ENCODE measurements at regions not wholly inside any gene's neighbourhood (a gene's known extent, or its start where the extent isn't known, plus 50 kb on each side); places are given as distances from the start of the nearest gene placed in this dataset.

DNA sequence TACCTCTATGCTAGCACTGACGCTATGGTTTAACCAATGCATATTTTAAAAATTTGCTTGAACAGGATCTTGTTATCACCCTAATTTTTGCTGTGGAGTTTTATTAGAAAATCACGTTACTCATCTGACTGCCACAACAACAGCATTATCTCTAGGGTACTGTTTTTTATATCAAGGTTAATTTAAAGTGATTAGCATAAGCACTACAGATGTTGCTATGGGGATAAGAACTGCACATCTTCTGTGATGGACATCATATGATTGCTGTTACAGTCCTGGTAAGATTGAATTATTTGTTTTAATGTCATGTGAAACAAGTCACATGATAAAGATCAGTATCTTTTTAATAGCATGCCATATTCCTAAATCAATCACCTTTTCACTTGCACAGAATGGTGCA lies 492.2 kb upstream of the ROBO2 start:
- no peak for FAIRE-seq

DNA sequence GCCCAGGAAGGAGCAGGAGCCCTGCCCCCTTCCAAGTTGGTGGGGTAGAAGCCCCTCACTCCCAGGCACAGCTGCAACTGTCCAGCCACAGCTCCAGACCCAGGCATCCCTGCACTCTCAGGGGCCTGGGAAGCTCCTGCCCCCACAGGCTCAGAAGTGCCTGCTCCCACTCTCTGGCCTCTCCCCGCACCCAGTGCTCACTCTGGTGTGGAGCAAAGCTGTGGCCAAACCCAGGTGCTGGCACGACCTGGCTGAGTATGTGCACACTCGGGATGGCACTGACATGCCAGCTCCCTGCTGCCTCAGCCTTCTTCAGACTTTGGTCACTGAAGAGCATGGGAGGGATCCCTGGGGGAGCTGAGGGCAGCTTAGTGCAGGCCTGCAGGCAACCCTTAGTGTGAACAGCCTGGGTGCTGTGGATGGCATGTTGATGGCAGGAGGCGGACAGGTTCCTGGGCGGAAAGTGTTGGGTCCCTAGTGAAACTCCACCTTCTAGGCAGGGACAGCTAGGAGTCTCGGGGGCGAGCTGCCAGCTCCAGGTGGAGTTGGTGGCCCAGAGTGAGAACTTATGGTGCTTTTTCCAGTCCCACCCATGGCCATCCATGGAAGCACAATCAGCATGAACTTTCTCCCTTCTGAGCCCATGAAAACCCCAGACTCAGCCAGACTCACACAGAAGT lies 489.2 kb upstream of the ROBO2 start:
- FAIRE-seq, result no peak

DNA sequence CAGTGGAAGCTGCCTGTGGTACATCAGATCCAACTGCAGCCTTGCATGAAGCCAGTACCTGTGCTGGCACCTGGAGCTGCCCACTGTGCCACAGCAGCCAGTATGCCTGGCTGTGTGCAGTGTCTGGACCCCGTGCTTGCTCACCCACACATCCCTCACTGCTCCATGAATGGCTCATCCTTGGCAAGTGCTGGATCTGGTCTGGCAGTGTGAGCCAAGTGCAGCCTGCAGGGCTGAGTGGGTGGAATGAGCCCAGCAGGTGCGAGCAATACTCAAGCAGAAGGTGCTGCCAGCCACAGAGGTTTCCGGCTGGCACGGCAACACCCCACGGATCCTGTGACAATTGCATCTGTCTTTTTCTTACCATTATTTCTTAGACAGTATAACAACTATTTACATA lies 488.2 kb upstream of the ROBO2 start:
- FAIRE-seq, result no peak

DNA sequence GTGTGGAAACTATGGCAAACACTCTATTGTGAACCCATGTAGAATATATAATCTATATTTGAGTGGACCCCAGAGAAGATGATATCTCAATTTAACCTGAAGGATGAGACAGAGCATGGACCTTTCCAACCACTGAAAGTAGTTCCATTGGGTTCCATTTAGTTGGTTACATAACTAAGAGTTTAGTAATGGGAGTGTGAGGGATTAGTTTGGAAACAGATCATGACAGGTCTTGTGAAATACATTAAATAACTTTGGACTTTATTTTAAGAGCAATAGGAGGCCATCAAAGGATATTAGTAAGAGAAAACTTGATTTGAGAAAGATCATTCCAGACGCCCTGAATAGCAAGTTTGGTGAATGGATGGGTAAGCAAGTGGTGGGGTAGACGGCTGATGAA lies 487.2 kb upstream of the ROBO2 start:
- no peak for FAIRE-seq

DNA sequence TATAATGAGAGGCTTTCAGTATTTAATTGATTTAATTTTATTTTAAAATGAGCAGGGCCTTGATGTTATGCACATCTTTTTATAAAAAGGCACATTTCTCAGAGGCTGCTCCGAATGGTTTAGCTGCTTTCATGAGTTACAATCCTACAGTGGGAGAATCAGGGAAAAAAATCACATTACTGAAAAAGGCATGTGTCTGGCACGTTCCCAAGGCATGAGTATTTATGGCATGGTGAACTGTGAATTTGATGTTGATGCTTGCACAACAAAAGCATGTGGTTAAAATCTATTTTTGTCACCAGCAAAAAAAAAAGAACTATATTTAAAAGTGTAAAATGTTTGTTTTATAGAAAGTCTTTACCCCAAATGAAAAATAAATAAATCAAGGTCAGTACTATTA lies 485.2 kb upstream of the ROBO2 start:
- FAIRE-seq, result no peak

DNA sequence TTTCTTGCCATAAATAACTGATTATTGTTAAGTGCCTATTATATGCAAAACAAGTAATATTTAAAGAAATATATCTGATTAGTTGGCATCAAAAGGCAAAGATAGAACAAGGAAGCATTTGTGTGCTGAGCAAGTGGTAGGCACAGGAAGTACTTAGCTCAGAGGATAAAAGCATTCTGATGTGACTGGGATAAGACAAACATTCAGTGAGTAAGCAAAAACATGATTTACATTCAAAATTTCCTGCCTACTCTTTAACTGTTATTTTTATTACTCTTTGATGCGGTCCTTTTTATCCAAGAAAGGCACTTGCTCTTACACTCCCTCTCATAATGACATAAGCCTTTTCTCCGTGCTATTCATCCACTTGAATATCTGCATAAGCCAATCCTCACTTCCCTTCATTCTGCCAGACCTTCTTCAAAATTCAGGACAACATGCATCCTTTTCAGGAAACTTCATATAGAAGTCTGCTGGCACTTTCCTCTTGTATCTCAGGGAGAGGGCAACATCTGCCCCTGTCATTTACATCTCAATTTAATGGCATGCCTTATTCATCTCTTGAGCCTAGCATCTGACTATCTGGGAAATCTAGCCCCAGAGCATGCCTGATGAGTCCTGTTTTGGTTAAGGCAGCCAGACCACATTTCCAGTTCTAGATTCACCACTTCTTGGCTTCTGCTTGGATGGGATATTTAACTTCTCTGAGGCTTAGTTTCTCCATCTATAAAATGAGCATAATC lies 478.2 kb upstream of the ROBO2 start:
- no peak for FAIRE-seq

DNA sequence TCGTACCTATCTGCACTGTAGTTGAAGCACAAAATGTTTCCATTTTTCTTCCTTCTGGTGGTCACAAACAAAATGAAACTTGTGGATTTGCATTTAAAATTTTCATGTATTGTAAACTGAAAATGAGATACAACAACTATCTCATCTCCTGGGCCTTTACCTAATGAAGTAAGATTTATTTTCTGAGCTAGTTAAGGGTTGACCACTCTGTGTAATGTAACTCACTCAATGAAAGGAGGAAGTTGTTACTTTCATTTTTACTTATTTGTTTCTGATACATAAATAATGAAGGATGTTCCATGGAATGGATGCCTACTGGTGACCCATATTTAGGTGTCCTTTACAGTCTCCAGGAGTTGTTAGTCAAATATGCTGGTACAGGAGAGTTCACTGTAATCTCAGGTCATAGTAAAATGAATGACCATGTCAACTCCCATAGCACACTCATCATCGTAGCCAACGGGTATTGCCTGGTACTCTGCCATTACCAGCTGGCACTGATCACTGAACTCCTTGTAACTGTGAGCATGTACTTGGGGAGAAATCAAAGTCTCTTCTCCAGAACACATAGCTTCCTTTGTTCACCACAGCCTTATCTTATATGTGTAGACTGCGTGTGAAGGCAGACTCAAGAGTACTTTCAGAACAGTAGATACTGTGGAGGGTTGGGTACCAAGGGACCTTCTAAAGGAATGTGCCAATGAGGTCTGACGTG lies 474.2 kb upstream of the ROBO2 start:
- FAIRE-seq, result no peak

DNA sequence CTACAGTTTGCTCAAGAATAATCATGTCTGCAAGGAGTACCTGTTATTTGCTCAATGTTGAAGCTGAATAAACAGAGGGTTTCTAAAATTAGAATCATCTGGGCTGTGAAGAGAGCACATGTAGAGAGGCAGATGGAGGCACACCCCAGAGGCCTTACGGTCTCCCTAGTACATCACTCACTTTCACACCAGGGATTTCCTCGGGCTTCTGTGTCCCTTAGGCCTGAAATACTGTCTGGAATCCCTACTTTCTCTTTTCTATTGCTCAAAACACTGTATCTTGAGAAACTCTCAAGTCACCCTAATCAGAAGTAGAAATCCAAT lies 473.7 kb upstream of the ROBO2 start:
- no peak for FAIRE-seq

DNA sequence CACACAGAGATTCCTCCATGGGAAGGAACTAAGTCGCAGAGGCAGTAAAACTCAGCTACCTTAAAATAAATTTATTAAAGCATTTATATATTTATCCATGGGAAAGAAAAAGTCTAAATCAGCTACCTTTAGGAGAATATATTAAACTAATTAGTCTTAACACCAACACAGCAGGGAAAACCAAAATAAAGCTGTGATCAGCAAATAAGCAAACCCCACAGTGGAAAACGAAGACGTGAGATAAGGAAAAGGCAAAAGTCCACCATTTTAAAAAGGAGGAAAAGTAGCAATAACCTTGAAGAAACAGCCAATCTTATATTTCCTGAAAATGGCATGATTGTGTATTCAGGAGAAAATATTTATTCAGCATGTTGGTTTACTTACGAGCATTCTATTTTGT lies 473.0 kb upstream of the ROBO2 start:
- FAIRE-seq, result no peak

DNA sequence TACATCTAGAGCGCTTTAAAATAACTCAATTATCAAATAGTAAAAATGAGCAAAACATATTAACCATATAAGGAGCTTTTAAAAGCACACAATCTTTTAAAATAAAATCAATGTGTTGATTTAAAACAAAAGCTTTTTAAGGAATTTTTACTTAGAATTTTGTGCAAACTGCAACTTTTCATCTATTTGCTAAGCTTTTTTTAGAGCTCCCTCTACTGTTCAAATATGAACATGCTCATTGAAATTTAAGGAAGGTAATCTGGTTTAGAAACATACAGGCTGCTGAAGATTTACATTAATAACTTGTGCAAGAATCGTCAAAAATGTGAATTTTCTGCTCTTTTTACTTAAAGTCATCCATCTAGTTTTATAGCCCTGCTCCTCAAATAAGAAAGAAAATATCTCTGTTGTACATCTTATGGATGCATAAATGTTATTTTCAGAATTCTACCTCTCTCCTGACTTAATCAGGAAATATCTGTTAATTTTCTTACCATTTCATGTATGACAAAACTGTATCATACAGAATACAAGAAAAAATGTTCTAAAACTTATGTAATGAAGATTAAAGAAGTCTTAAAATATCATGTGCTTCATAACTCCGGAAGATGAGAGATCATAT lies 469.4 kb upstream of the ROBO2 start:
- FAIRE-seq, result no peak

DNA sequence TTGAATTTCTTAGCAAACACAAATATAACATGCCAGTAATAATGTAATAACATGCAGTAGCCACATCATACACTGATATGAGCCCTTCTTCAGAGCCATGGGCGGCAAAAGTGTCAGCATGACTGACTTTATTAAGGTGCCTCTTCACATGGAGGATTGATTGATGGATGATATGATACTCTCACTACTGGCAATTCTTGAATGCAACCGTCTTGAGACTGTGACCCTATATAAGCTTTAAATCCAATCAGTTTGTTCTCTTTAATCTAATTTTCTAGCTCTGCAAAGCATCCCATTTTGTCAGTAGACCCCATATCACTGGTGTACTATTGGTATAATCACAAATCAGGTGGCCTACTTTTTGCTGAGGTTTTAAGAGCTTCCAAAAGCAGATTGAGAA lies 463.7 kb upstream of the ROBO2 start:
- FAIRE-seq, result no peak

DNA sequence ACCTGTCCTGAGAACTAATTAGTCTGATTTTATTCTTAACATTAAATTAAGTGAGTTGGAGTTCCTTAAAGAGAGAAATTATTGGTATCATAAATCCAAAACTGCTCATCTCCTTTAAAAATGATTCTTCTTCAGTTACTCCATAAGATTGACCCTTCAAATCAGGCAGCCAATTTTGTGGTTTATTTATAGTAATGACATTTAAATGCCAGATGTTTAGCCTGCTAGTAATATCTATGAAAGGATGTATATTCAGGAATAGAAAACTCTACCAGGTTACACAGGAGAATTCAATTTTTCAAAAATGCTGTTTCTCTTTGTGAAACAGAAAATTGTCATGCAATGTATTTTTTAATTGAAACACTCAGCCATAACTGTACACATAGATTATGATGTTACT lies 457.8 kb upstream of the ROBO2 start:
- FAIRE-seq, result no peak

DNA sequence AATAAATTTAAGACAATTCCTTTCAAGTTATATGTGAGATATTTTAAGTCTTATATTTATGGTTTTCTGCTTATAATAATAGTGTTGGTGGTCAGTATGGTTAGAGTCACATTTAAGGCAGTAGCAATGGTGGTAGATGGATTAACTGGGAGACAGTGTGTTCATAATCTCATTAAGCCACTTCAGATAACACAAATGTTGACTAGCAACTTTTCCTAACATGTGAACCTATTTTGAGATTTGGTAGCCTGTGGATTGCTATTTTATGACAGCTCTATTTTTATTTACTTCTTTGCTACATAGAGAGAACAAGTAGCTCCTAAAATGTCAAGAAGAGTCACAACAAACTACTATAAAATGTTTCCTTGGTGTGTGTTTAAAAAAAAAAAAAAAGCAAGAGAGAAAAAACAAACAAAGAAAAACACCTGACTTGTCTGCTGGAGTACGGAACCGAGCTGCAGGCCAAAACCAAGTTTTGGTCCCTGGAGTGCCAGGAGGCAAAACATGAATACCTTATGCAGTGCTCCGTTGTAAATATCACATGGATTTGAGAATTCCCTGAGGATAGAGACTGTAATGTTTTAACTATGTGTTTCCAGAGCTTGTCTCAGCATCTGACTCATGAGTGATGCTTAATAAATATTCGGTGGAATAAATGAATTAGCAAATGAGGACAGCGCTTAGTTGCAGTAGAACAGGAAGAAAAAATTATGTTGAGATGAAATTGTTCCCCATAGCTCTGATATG lies 457.1 kb upstream of the ROBO2 start:
- FAIRE-seq, result no peak

DNA sequence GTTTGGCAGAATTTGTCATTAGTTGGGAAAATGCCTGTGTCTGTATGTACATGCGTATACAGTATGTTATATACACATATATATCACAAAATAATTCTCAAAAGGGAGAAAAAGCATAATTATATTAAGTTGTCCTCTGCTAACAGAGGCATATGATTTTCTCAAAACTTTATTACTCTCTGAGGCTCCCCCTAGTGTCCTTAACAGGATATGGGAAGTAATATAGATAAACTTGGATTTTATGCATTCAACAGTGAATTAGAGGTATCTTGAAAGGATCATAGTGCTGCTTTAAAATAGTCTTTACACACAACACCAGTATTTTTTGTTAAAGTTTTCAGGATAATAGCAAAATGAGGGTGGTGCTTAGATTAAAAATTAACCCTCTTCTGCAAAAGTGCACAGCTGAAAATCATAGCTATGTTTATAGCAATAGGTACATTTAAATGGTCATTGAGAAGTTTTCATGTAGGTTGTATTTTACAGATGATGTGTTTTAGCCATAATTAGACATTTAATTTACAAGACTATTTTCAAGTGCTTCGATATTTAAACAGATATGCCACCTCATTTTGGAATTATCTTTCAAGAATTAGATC lies 454.0 kb upstream of the ROBO2 start:
- FAIRE-seq, result no peak

DNA sequence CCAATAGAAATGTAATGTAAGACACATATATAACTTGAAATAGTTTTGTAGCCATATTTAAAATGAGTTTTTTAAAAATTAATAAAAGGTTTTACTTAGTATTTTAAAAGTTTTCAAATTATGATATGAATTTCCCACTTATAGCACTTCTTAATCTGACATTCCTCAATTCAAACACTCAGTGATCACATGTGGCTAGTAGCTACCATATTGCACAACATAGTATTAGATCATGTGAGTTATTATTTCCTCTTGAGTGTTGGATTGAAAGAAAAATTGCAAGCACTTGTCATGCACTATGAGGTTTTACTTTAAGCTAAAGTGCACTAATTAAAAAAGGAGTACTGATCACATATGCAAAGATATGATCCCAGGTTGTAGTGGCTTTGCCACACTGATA lies 453.4 kb upstream of the ROBO2 start:
- FAIRE-seq, result no peak

DNA sequence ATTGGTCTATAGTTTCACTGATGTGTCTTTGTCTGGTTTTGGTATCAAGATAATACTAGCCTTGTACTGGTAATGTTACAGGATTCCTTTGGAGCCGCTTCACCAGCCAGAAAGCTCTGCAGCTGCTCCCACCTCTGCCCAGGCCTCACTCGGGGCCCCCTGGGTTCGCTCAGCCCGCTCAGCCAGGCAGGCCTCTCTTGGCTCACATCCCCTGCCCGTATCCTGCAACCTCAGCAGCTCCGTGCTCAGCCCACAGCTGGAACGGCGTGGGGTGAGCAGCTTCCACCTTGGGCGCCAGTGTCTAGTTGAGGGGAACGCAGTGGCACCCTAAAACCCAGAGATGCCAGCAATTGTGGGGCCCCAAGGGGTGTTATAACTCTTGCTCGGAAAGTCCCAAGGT lies 429.7 kb upstream of the ROBO2 start:
- FAIRE-seq, result no peak

DNA sequence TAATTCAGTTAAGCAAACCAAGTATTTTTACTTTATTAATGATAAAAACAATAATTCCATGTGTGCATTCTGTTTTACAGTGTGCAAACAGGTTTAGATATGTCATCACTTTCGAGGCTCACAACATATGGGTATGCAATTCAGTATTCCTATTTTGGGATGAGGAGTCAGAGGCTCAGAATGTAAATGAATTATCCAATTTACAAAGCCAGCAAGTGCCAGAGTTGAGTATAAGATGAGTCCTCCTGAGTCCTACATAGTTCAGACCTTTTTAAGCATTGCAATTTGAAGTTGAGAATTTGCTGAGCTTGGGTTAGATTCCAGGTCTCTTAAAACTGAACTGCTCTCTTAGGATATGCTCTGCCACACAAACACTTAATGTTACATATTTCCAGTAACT lies 424.2 kb upstream of the ROBO2 start:
- FAIRE-seq, result no peak

DNA sequence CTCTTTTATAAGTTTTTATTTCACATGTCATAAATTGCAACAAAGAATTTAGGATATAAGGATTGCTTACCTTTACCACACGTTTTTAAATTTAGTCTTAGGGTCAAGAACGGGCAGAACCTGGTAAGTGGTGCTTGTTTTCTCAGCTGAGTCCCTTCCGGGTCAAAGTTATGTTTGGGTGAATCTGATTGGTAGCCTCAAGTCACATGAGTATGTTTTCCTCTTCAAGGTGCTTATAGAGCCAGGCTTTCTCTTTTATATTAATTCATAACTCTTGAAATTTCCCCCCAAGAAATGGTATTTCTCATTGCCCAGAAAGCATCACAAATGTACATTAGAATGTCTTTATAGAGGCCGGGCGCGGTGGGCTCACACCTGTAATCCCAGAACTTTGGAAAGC lies 415.7 kb upstream of the ROBO2 start:
- no peak for FAIRE-seq

DNA sequence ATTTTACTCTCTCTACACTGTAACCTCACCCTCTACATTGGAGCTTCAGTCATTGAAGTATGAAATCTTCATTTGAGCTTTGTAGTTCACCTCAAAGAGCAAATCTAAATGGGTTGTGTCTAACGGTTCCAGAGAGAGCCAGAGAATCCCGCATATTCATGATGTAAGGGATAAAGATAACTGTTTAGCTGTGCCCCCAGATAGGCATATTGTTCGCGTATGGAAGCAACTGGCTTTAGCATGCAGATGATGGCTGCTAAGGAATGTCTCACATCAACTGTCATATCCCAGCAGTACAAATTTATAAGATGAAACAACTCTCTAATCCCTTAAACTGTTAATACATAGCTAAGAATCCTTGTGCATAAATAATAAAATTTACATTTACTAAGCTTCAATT lies 412.7 kb upstream of the ROBO2 start:
- FAIRE-seq, result no peak

DNA sequence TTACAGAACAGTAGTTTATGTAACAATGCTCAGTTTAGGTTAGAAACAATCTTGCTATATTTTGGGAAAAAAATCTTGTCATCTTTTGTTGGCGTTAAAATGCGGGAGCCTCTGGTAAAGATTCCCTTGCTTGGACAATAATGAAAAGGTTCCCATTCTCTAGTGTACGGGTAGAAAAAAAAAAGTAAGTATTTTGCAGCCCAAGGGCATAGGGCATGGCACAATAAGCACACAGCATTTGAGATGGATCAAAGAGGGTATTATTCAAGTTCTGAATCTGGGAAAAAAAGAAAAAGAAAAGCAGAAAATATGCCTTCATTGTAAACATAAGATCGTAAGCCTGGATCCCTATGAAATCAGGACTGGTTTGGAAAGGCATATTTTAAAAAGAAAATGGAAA lies 408.6 kb upstream of the ROBO2 start:
- FAIRE-seq, result no peak

DNA sequence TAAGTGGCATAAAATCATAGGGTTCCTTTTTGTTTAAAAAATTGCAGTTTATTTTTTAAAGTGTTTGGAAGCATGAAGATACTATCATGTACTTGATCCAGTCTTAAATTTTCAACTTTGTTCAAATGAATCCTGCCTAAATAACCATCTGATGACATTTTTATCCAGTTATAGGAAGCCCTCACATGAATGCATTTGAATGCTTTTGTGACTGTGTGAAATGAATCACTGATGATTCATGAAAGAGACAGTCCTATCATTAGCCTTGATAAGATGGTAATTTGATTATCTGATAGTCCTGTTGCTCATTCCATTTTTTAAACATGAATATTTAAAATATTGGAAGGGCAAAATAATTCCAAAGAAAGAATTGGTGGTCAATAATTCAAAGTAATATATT lies 401.9 kb upstream of the ROBO2 start:
- no peak for FAIRE-seq

DNA sequence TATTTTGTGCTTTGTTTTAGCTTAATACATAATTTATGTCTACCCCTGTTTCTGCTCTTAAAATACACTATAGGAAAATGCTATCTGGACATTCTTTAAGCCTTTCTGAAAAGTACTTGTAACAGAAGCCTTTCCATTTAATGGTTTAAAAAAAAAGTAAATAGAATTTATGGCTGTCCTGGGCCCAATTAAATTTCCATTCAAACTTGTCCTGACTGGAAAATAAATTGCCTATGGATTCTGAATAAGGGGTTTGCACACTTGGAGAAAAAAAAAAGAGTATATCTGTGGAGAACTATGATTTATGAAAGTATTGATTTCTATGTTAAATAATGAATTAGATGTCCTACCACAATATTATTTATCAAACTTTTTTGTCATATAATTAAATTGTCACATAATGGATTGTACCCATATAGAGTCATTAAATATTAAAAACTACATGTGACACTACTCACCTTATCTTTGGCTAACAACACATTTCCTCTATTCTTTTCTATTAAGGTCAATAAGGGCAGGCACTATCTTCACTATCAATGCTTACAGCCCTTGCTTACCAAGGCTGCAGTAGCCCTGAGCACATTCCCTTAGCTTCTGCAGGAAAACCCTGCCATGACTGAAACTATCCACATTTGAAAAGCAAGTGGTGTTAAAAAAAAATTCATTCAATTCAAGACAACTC lies 396.1 kb upstream of the ROBO2 start:
- FAIRE-seq, result no peak

Data from colon (tissue), 2 donors.